Suprapubic skin (tissue), 4 donors: ENCODE measurements at regions not wholly inside any gene's neighbourhood (a gene's known extent, or its start where the extent isn't known, plus 50 kb on each side); places are given as distances from the start of the nearest gene placed in this dataset.
"Not testable (repeated sequence)": the region's sequence is repeated elsewhere in the genome, so short reads cannot be mapped to it uniquely, and the experiment has no call there.

ENCODE experiments used
- DNase-seq, 2 donors: peaks; one replicate each; pipeline ENCODE4 v3.0.0-alpha.2; 2019; ENCODE audit warnings: low spot score in 2 of 2
- H3K27ac ChIP-seq: fragments of 200-600 bp; sonication (generic); one replicate; pipeline ENCODE4 v1.5.1; 2019
- H3K27me3 ChIP-seq: fragments of 200-600 bp; sonication (generic); one replicate; pipeline ENCODE4 v1.5.1; 2019
- H3K36me3 ChIP-seq: fragments of 200-600 bp; sonication (generic); one replicate; pipeline ENCODE4 v1.5.1; 2019
- H3K4me1 ChIP-seq: fragments of 200-600 bp; sonication (generic); one replicate; pipeline ENCODE4 v1.5.1; 2019
- H3K4me3 ChIP-seq: fragments of 200-600 bp; sonication (generic); one replicate; pipeline ENCODE4 v1.5.1; 2019; ENCODE audit warnings: mild to moderate bottlenecking
- H3K9me3 ChIP-seq: fragments of 200-600 bp; sonication (generic); one replicate; pipeline ENCODE4 v1.5.1; 2019
- CTCF ChIP-seq, 2 donors: fragments of 200-600 bp in 1 of 2; fragments of 450-650 bp in 1 of 2; sonication (generic) in 1 of 2; IDR thresholded peaks; one replicate each; pipeline ENCODE4 v1.5.1; 2016 to 2019; ENCODE audit warnings: antibody characterized with exemption in 2 of 2, mild to moderate bottlenecking in 1 of 2, moderate library complexity in 1 of 2
- EP300 ChIP-seq: sonication (generic); formaldehyde crosslinking; IDR thresholded peaks from one replicate; pipeline ENCODE4 v1.6.1; 2017; ENCODE audit warnings: antibody characterized with exemption
- POLR2A ChIP-seq, 2 donors: fragments of 450-650 bp; IDR thresholded peaks; one replicate each; pipeline ENCODE4 v1.6.1; 2017; ENCODE audit warnings: antibody characterized with exemption in 2 of 2, mild to moderate bottlenecking in 2 of 2, moderate library complexity in 2 of 2
- POLR2AphosphoS5 ChIP-seq, 3 donors: sonication (generic); formaldehyde crosslinking; IDR thresholded peaks; one replicate each; pipeline ENCODE4 v1.6.1; 2017; ENCODE audit warnings: antibody characterized with exemption in 3 of 3
- WGBS: methylation state at CpG from one replicate; pipeline ENCODE4 v1.1.5; 2018; 5-methylcytosine and 5-hydroxymethylcytosine counted together

- TF ChIP-seq EP300 (no peak), POLR2AphosphoS5 (IDR thresholded peaks at IDR 0.05) (no peak), POLR2A (IDR thresholded peaks at IDR 0.05) (no peak), CTCF (IDR thresholded peaks at IDR 0.05) (no peak)
- no peaks in the 10 kb centered on the region for H3K9me3 ChIP-seq
- WGBS = 90% methylated on average over 4 of the region's 4 CpGs
These were observed 110.3 kb upstream of the MYLIP start for GRCh38 chr6:16018626-16019025.

GRCh38 chr6:16014325-16014724 lies 114.6 kb upstream of the MYLIP start:
- not testable (repeated sequence) for H3K4me3 ChIP-seq, H3K27me3 ChIP-seq, H3K36me3 ChIP-seq, H3K27ac ChIP-seq, H3K9me3 ChIP-seq, H3K4me1 ChIP-seq, DNase-seq
- 85% methylated on average over 3 of the region's 3 CpGs for WGBS

More at GRCh38 chr6:16018626-16019025, 110.3 kb upstream of the MYLIP start:
- H3K4me3 ChIP-seq = no peak overlapping the region
- no peaks in the 10 kb centered on the region for H3K27me3 ChIP-seq
- no peaks in the 10 kb centered on the region for H3K36me3 ChIP-seq
- no peak overlapping the region for H3K27ac ChIP-seq
- no peaks in the 10 kb centered on the region for H3K4me1 ChIP-seq
- DNase-seq = no peak

- no peak for DNase-seq
- H3K4me3 ChIP-seq = no peak overlapping the region
- TF ChIP-seq CTCF (IDR thresholded peaks at IDR 0.05) (no peak), POLR2AphosphoS5 (IDR thresholded peaks at IDR 0.05) (no peak), POLR2A (IDR thresholded peaks at IDR 0.05) (no peak), EP300 (no peak)
- no peak overlapping the region for H3K27ac ChIP-seq
- WGBS = 77% methylated on average over 3 of the region's 3 CpGs
- H3K36me3 ChIP-seq = no peaks in the 10 kb centered on the region
- no peaks in the 10 kb centered on the region for H3K9me3 ChIP-seq
- peaks cover 9% of the 10 kb centered on the region for H3K4me1 ChIP-seq
- H3K27me3 ChIP-seq = no peaks in the 10 kb centered on the region
These were observed 121.7 kb upstream of the MYLIP start for GRCh38 chr6:16007146-16007545.

- no peaks in the 10 kb centered on the region for H3K9me3 ChIP-seq
- 98% methylated on average over 3 of the region's 3 CpGs for WGBS
- no peaks in the 10 kb centered on the region for H3K36me3 ChIP-seq
- no peak overlapping the region for H3K4me3 ChIP-seq
- H3K27me3 ChIP-seq = no peaks in the 10 kb centered on the region
- peaks cover 9% of the 10 kb centered on the region for H3K4me1 ChIP-seq
- H3K27ac ChIP-seq = no peak overlapping the region
- DNase-seq = no peak
- TF ChIP-seq CTCF (IDR thresholded peaks at IDR 0.05) (no peak), POLR2A (IDR thresholded peaks at IDR 0.05) (no peak), POLR2AphosphoS5 (IDR thresholded peaks at IDR 0.05) (no peak), EP300 (no peak)
These were observed 122.2 kb upstream of the MYLIP start for GRCh38 chr6:16006681-16007080.

- no peak for TF ChIP-seq CTCF (IDR thresholded peaks at IDR 0.05)
- TF ChIP-seq POLR2A (IDR thresholded peaks at IDR 0.05) = no peak
- no peak for TF ChIP-seq EP300
- WGBS = 69% methylated on average over 5 of the region's 5 CpGs
- DNase-seq = no peak
These were observed 123.8 kb upstream of the MYLIP start for GRCh38 chr6:16004934-16005679.

GRCh38 chr6:16003197-16003491 lies 125.7 kb upstream of the MYLIP start:
- Histone ChIP-seq H3K27ac (no peak overlapping the region), H3K4me3 (no peak overlapping the region), H3K27me3 (no peaks in the 10 kb centered on the region), H3K36me3 (no peaks in the 10 kb centered on the region), H3K9me3 (no peaks in the 10 kb centered on the region), H3K4me1 (peaks cover 12% of the 10 kb centered on the region)
- 98% methylated on average over 2 of the region's 2 CpGs for WGBS
- no peak for DNase-seq
- TF ChIP-seq POLR2AphosphoS5 (IDR thresholded peaks at IDR 0.05) (no peak), CTCF (IDR thresholded peaks at IDR 0.05) (no peak), POLR2A (IDR thresholded peaks at IDR 0.05) (no peak), EP300 (no peak)

More at GRCh38 chr6:16004934-16005679, 123.8 kb upstream of the MYLIP start:
- Histone ChIP-seq H3K4me3 (no peak overlapping the region), H3K4me1 (peaks cover 9% of the 10 kb centered on the region), H3K27ac (no peak overlapping the region), H3K27me3 (no peaks in the 10 kb centered on the region), H3K36me3 (no peaks in the 10 kb centered on the region), H3K9me3 (no peaks in the 10 kb centered on the region)
